ENCODE measurements at regions not wholly inside any gene's neighbourhood (a gene's known extent, or its start where the extent isn't known, plus 50 kb on each side); places are given as distances from the start of the nearest gene placed in this dataset.

DNA sequence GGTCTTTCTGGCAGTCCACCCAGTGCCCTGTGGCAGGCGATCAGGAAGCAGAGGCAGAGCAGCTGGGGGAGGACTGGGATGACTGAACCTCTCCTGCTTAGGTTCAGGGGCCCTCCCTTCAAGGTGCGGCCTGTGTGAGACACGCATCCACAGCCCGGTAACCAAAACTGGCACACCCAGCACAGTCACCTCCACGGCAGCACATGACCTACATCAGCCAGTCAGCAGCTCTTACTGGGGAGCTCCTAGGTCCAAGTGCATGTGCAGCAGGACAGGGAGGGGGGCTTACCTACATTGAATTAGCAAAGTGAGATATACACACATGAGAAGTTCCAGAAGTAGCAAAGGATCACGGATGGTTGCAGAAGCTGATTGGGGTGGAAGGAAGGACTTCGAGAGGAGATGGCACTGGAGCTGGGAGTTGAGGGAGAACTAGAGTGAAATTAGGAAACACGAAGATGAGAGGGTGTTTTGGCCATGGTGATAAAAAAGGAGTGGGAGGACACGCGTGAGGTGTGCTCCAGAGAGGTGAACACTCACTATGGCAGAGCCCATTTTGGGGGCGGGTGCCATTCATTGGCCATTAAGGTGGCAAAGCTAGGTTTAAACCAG is 51.4 kb upstream of the IRF2BP2 start:
- TF ChIP-seq, protein P1, sequence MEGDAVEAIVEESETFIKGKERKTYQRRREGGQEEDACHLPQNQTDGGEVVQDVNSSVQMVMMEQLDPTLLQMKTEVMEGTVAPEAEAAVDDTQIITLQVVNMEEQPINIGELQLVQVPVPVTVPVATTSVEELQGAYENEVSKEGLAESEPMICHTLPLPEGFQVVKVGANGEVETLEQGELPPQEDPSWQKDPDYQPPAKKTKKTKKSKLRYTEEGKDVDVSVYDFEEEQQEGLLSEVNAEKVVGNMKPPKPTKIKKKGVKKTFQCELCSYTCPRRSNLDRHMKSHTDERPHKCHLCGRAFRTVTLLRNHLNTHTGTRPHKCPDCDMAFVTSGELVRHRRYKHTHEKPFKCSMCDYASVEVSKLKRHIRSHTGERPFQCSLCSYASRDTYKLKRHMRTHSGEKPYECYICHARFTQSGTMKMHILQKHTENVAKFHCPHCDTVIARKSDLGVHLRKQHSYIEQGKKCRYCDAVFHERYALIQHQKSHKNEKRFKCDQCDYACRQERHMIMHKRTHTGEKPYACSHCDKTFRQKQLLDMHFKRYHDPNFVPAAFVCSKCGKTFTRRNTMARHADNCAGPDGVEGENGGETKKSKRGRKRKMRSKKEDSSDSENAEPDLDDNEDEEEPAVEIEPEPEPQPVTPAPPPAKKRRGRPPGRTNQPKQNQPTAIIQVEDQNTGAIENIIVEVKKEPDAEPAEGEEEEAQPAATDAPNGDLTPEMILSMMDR (conservative IDR thresholded peaks at IDR 0.05) = no peak
- Mint-ChIP-seq H3K27ac (peak overlapping the region in 2 of 3 experiments; percentile 41 to 42; a peak in 2 of 7 replicates), H3K4me3 (no peak overlapping the region), H3K36me3 (ENCODE audit: insufficient read depth in 1 of 3, low read depth in 3 of 3) (no peaks in the 10 kb centered on the region; a peak in 1 of 7 replicates), H3K9me3 (no peaks in the 10 kb centered on the region; a peak in 1 of 5 replicates), H3K4me1 (peaks cover 21 to 25% of the 10 kb centered on the region in 2 experiments), H3K27me3 (ENCODE audit: low read depth) (peaks cover 4% of the 10 kb centered on the region)
- Histone ChIP-seq H2BK5ac (ENCODE audit: insufficient read length, low read length) (no peak overlapping the region), H3K27ac (ENCODE audit: insufficient read length, low read depth, low read length) (no peak overlapping the region), H3K23ac (ENCODE audit: insufficient read length, low read depth, low read length) (no peak overlapping the region), H2BK15ac (ENCODE audit: low read depth, low read length) (no peak overlapping the region), H2BK12ac (ENCODE audit: insufficient read length, low read depth, low read length) (no peak overlapping the region), H2BK20ac (ENCODE audit: low read depth, low read length, poor library complexity, severe bottlenecking) (no peak overlapping the region), H4K8ac (replicated peaks; ENCODE audit: insufficient read length, low read depth, low read length) (no peak overlapping the region), H3T11ph (ENCODE audit: low read length) (no peak overlapping the region), H3K9ac (ENCODE audit: extremely low read depth, insufficient read length, low read length) (no peak overlapping the region), H3K14ac (ENCODE audit: insufficient read depth, low read length) (no peak overlapping the region; the same call in 1 of the 2 replicates), H3K23me2 (ENCODE audit: insufficient read length, low read depth, low read length, poor library complexity, severe bottlenecking) (no peaks in the 10 kb centered on the region), H3K56ac (ENCODE audit: insufficient read length, low read depth, low read length) (no peak overlapping the region), H3K9me3 (ENCODE audit: control insufficient read depth, low read depth, low read length) (no peaks in the 10 kb centered on the region), H2AFZ (ENCODE audit: low read length) (no peak overlapping the region), H2BK120ac (ENCODE audit: low read depth, low read length, poor library complexity, severe bottlenecking) (no peak overlapping the region), H3K18ac (ENCODE audit: insufficient read length, low read depth, low read length) (no peak overlapping the region), H2AK5ac (ENCODE audit: insufficient read length, low read length) (no peak overlapping the region), H3K4me2 (ENCODE audit: insufficient read depth, insufficient read length, low read length) (no peak overlapping the region), H4K91ac (ENCODE audit: insufficient read length, low read depth, low read length) (no peak overlapping the region), H3K79me1 (ENCODE audit: insufficient read depth, low read depth, low read length, poor library complexity, severe bottlenecking) (no peaks in the 10 kb centered on the region), H3K27me3 (ENCODE audit: insufficient read depth, low read length) (no peaks in the 10 kb centered on the region), H3K79me2 (ENCODE audit: insufficient read depth, low read length) (no peaks in the 10 kb centered on the region), H4K5ac (ENCODE audit: insufficient read length, low read depth, low read length) (no peak overlapping the region), H3K4ac (ENCODE audit: low read depth, low read length) (no peak overlapping the region), H4K20me1 (ENCODE audit: control insufficient read depth, insufficient read depth, insufficient read length) (no peaks in the 10 kb centered on the region), H3K4me1 (ENCODE audit: insufficient read depth, low read length) (peaks cover 6% of the 10 kb centered on the region; the same call in 1 of the 2 replicates)
- DNase-seq = no peak
- no CpG with 5 or more reads among the region's 11 CpGs for WGBS (ENCODE audit: extremely low coverage, insufficient read length, low lambda C conversion rate)

All from H9 (cell line).